Ishikawa (cell line): ENCODE measurements at regions not wholly inside any gene's neighbourhood (a gene's known extent, or its start where the extent isn't known, plus 50 kb on each side); places are given as distances from the start of the nearest gene placed in this dataset.

Source experiments
- CEBPB ChIP-seq: IDR thresholded peaks from 2 replicates; pipeline ENCODE4 v1.6.1; 2012
- EGR1 ChIP-seq: IDR thresholded peaks from 2 replicates; pipeline ENCODE4 v1.6.1; 2012
- EP300 ChIP-seq: IDR thresholded peaks from 2 replicates; pipeline ENCODE4 v1.6.1; 2012; ENCODE audit warnings: borderline replicate concordance
- NFIC ChIP-seq: IDR thresholded peaks from 2 replicates; pipeline ENCODE4 v1.6.1; 2012
- TAF1 ChIP-seq: IDR thresholded peaks from 2 replicates; pipeline ENCODE4 v1.6.1; 2012; ENCODE audit warnings: low read depth, mild to moderate bottlenecking
- TEAD4 ChIP-seq: IDR thresholded peaks from 2 replicates; pipeline ENCODE4 v1.6.1; 2012
- USF1 ChIP-seq: IDR thresholded peaks from 2 replicates; pipeline ENCODE4 v1.6.1; 2012
- YY1 ChIP-seq: IDR thresholded peaks from 2 replicates; pipeline ENCODE4 v1.6.1; 2012; ENCODE audit warnings: low read depth
- TF ChIP-seq, protein P1 (sequence below): IDR thresholded peaks from 2 replicates; pipeline ENCODE4 v1.6.1; 2012; ENCODE audit warnings: low read depth, mild to moderate bottlenecking
- TF ChIP-seq, protein P2 (sequence below): IDR thresholded peaks from 2 replicates; pipeline ENCODE4 v1.6.1; 2012

GRCh38 chr1:172821609-172822274 lies 162.8 kb downstream of the FASLG start:
- TF ChIP-seq YY1 (no peak), USF1 (no peak), TAF1 (no peak), EGR1 (no peak), NFIC (no peak), CEBPB (no peak), EP300 (no peak), TEAD4 (no peak)
- TF ChIP-seq, protein P1, sequence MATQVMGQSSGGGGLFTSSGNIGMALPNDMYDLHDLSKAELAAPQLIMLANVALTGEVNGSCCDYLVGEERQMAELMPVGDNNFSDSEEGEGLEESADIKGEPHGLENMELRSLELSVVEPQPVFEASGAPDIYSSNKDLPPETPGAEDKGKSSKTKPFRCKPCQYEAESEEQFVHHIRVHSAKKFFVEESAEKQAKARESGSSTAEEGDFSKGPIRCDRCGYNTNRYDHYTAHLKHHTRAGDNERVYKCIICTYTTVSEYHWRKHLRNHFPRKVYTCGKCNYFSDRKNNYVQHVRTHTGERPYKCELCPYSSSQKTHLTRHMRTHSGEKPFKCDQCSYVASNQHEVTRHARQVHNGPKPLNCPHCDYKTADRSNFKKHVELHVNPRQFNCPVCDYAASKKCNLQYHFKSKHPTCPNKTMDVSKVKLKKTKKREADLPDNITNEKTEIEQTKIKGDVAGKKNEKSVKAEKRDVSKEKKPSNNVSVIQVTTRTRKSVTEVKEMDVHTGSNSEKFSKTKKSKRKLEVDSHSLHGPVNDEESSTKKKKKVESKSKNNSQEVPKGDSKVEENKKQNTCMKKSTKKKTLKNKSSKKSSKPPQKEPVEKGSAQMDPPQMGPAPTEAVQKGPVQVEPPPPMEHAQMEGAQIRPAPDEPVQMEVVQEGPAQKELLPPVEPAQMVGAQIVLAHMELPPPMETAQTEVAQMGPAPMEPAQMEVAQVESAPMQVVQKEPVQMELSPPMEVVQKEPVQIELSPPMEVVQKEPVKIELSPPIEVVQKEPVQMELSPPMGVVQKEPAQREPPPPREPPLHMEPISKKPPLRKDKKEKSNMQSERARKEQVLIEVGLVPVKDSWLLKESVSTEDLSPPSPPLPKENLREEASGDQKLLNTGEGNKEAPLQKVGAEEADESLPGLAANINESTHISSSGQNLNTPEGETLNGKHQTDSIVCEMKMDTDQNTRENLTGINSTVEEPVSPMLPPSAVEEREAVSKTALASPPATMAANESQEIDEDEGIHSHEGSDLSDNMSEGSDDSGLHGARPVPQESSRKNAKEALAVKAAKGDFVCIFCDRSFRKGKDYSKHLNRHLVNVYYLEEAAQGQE: no peak
- TF ChIP-seq, protein P2, sequence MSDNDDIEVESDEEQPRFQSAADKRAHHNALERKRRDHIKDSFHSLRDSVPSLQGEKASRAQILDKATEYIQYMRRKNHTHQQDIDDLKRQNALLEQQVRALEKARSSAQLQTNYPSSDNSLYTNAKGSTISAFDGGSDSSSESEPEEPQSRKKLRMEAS: no peak
